ENCODE measurements at regions not wholly inside any gene's neighbourhood (a gene's known extent, or its start where the extent isn't known, plus 50 kb on each side); places are given as distances from the start of the nearest gene placed in this dataset.

DNA sequence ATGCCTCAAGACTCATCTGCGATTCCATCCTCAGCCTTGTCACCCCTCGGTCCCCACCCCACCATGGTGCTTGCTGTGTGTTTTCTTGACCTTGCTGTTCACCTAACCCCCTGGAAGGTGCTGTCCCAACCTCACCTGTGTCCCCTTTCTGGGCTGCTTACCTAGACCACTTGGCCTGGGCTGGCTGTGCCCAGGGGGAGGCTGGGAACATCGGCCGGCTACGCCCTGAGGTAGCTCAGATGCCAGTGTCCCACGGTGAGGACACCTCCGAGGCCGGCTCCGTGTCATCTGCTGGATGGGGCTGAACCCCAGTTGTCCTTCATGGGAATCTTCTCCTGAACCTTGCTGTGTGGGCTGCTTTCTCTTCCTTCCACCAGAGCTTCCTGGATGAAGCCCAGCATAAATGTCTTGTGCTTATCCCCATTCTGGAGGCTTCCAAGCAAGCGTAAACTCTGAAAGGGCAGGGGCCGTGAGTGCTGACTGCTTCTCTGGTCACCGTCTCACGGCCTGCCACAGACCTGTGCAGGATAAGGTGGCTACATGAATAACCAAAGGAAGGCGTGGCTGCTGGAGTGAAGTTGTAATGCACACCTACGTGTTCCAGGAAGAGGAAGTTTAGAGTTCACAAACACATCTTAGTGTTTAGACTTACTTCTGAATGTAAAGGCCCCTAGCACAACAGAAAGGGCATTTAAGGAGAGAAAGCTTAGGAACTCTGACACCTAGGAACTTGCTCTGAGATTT is 724.3 kb downstream of the TBC1D22A start:
- Histone ChIP-seq H3K4me3 (no peak overlapping the region), H3K27ac (no peak overlapping the region), H3K9me3 (no peaks in the 10 kb centered on the region), H3K4me1 (ENCODE audit: control insufficient read depth in 1 of 2, low read depth in 2 of 2) (no peaks in the 10 kb centered on the region), H3K36me3 (no peaks in the 10 kb centered on the region), H3K27me3 (replicated peaks; ENCODE audit: insufficient read depth) (no peaks in the 10 kb centered on the region)
- DNase-seq (ENCODE audit: low spot score): no peak
- ATAC-seq (ENCODE audit: insufficient number of reproducible peaks, low FRiP score, low read depth): no peak
- TF ChIP-seq, protein P1, sequence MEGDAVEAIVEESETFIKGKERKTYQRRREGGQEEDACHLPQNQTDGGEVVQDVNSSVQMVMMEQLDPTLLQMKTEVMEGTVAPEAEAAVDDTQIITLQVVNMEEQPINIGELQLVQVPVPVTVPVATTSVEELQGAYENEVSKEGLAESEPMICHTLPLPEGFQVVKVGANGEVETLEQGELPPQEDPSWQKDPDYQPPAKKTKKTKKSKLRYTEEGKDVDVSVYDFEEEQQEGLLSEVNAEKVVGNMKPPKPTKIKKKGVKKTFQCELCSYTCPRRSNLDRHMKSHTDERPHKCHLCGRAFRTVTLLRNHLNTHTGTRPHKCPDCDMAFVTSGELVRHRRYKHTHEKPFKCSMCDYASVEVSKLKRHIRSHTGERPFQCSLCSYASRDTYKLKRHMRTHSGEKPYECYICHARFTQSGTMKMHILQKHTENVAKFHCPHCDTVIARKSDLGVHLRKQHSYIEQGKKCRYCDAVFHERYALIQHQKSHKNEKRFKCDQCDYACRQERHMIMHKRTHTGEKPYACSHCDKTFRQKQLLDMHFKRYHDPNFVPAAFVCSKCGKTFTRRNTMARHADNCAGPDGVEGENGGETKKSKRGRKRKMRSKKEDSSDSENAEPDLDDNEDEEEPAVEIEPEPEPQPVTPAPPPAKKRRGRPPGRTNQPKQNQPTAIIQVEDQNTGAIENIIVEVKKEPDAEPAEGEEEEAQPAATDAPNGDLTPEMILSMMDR (IDR thresholded peaks at IDR 0.05): no peak

DNA sequence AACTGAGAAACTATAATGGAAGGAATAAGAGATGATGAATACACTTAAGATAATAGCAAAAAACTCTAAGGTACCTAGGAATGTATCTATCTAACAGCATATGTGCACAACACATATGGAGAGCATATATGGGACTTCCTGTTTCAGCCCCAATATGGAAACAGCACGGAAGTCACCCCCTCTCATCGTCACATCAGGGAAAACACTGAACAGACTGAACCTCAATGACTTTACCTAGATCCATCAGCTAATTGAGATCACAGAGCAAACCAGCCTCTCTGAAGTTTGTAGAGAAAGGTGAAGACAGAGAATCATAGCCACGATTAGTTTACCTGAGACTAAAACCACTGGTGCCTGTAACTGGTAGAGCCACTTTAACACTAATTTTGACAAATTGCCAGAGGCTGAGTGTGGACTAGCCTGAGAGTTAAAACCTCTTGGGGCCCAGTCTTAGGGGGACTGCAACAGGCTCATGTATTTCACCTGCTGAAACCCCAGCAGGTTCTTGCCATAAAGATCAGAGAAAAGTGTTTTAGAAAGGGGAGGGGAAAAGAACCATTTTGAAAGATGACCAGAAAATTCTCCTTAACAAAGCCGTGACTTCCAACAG is 722.6 kb downstream of the TBC1D22A start:
- no peaks in the 10 kb centered on the region for H3K9me3 ChIP-seq
- no peak for ATAC-seq (ENCODE audit: insufficient number of reproducible peaks, low FRiP score, low read depth)
- TF ChIP-seq, protein P1 (IDR thresholded peaks at IDR 0.05): no peak
- no peaks in the 10 kb centered on the region for H3K36me3 ChIP-seq
- H3K4me1 ChIP-seq (ENCODE audit: control insufficient read depth in 1 of 2, low read depth in 2 of 2): no peaks in the 10 kb centered on the region
- no peak overlapping the region for H3K4me3 ChIP-seq
- H3K27me3 ChIP-seq (replicated peaks; ENCODE audit: insufficient read depth): no peaks in the 10 kb centered on the region
- no peak overlapping the region for H3K27ac ChIP-seq
- DNase-seq (ENCODE audit: low spot score): no peak

DNA sequence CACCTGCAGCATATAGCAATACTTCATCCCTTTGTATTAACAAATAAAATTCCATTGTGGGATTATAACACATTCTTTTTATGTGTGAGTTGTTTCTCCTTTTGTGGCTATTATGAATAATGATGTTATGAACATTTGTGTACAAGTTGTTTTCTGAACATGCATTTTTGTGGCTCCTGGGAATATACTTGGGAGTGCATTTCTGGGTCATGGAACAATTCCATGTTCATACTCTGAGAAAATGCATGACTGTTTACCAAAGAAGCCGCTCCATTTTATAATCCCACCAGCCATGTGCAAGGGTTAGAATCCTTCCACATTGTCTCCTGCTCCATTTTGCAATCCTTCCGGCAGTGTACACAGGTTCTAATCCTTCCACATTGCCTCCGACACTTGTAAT is 713.8 kb downstream of the TBC1D22A start:
- ATAC-seq (ENCODE audit: insufficient number of reproducible peaks, low FRiP score, low read depth): no peak
- Histone ChIP-seq H3K4me3 (no peak overlapping the region), H3K36me3 (no peaks in the 10 kb centered on the region), H3K9me3 (no peaks in the 10 kb centered on the region), H3K27me3 (replicated peaks; ENCODE audit: insufficient read depth) (no peaks in the 10 kb centered on the region), H3K4me1 (ENCODE audit: control insufficient read depth in 1 of 2, low read depth in 2 of 2) (no peaks in the 10 kb centered on the region), H3K27ac (no peak overlapping the region)
- DNase-seq (ENCODE audit: low spot score): no peak
- TF ChIP-seq, protein P1 (IDR thresholded peaks at IDR 0.05): no peak

DNA sequence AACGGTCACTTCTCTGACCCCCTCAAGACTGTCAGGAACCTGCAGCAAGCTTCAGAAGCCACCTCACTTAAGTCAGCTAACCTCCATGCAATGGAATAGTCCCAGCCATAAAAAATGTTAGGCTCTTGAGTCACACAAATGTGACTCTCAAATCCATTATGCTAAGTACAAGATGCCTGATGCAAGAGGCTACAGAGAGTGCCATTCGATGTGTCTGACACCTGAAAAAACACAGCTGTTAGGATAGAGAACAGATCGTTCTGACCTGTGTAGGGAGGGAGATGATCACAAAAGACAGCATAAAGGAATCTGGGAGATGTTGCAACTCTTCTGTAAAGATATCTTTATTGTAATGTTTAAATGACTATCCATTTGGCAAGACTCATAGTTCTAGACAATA is 712.4 kb downstream of the TBC1D22A start:
- no peaks in the 10 kb centered on the region for H3K4me1 ChIP-seq (ENCODE audit: control insufficient read depth in 1 of 2, low read depth in 2 of 2)
- H3K36me3 ChIP-seq: no peaks in the 10 kb centered on the region
- DNase-seq (ENCODE audit: low spot score): no peak
- ATAC-seq (ENCODE audit: insufficient number of reproducible peaks, low FRiP score, low read depth): no peak
- TF ChIP-seq, protein P1 (IDR thresholded peaks at IDR 0.05): no peak
- H3K9me3 ChIP-seq: no peaks in the 10 kb centered on the region
- H3K27me3 ChIP-seq (replicated peaks; ENCODE audit: insufficient read depth): no peaks in the 10 kb centered on the region
- no peak overlapping the region for H3K4me3 ChIP-seq
- no peak overlapping the region for H3K27ac ChIP-seq

DNA sequence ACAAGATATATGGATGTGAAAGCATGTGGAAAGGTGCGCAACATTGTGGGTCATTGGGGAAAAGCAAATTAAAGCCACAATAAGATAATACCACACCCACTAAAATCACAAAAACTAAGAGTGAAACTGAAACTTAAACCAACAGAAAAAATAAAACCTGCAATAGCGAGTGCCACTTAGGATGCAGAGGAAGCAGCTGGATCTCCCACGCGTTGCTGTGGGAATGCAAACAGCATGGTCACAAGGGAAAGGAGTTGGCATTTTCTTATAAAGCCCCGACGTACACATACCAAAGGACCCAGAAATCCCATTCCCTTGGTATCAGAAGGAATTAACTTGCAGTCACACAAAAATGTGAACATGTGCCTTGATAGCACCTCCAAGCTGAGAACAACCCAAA is 712.0 kb downstream of the TBC1D22A start:
- TF ChIP-seq, protein P1 (IDR thresholded peaks at IDR 0.05): no peak
- no peaks in the 10 kb centered on the region for H3K27me3 ChIP-seq (replicated peaks; ENCODE audit: insufficient read depth)
- DNase-seq (ENCODE audit: low spot score): no peak
- no peaks in the 10 kb centered on the region for H3K4me1 ChIP-seq (ENCODE audit: control insufficient read depth in 1 of 2, low read depth in 2 of 2)
- ATAC-seq (ENCODE audit: insufficient number of reproducible peaks, low FRiP score, low read depth): no peak
- H3K9me3 ChIP-seq: no peaks in the 10 kb centered on the region
- H3K4me3 ChIP-seq: no peak overlapping the region
- H3K27ac ChIP-seq: no peak overlapping the region
- H3K36me3 ChIP-seq: no peaks in the 10 kb centered on the region
